D721Med (cell line): ENCODE measurements at regions not wholly inside any gene's neighbourhood (a gene's known extent, or its start where the extent isn't known, plus 50 kb on each side); places are given as distances from the start of the nearest gene placed in this dataset.

ENCODE experiments used
- DNase-seq: peaks from one replicate; pipeline ENCODE4 v3.0.0; 2011; ENCODE audit warnings: low spot score; ENCODE audit not compliant: insufficient read length
- FAIRE-seq: peaks from 2 replicates; lab custom pipeline; 2011; peaks lifted over from hg19 to GRCh38; lab: Jason Lieb, UNC
- TF ChIP-seq, protein P1 (sequence below): IDR thresholded peaks from 2 replicates; pipeline ENCODE4 v1.5.1; 2012; ENCODE audit warnings: mild to moderate bottlenecking, control low read depth; ENCODE audit not compliant: insufficient read depth; ENCODE audit errors: missing control alignments

DNA sequence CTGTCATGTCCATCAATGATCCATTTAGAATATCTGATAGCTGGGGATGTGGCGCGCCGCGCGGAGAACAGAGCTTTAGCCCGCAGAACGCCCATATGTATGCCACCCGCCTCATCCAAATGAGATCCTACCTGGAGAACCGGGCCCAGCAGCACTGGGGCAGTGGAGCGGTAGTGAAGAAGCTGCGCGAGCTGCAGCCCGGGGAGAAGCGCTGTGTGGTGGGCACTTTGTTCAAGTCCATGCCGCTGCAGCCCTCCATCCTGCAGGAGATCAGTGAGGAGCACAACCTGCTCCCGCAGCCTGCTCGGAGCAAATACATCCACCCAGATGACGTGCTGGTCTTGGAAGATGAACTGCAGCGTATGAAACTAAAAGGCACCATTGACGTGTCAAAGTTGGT is 313.7 kb downstream of the NR2F1-AS1 start:
- no peak for FAIRE-seq
- TF ChIP-seq, protein P1, sequence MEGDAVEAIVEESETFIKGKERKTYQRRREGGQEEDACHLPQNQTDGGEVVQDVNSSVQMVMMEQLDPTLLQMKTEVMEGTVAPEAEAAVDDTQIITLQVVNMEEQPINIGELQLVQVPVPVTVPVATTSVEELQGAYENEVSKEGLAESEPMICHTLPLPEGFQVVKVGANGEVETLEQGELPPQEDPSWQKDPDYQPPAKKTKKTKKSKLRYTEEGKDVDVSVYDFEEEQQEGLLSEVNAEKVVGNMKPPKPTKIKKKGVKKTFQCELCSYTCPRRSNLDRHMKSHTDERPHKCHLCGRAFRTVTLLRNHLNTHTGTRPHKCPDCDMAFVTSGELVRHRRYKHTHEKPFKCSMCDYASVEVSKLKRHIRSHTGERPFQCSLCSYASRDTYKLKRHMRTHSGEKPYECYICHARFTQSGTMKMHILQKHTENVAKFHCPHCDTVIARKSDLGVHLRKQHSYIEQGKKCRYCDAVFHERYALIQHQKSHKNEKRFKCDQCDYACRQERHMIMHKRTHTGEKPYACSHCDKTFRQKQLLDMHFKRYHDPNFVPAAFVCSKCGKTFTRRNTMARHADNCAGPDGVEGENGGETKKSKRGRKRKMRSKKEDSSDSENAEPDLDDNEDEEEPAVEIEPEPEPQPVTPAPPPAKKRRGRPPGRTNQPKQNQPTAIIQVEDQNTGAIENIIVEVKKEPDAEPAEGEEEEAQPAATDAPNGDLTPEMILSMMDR: no peak
- no peak for DNase-seq

GRCh38 chr5:93257616-93258015 is 323.4 kb downstream of the NR2F1-AS1 start:
- FAIRE-seq: no peak
- DNase-seq: no peak
- TF ChIP-seq, protein P1: no peak

- DNase-seq: no peak
- TF ChIP-seq, protein P1: no peak
- FAIRE-seq: no peak
These were observed 325.2 kb downstream of the NR2F1-AS1 start for GRCh38 chr5:93255796-93256195.

GRCh38 chr5:93252165-93252564 is 328.9 kb downstream of the NR2F1-AS1 start:
- FAIRE-seq: no peak
- DNase-seq: no peak
- TF ChIP-seq, protein P1: no peak

GRCh38 chr5:93251347-93251746 is 329.7 kb downstream of the NR2F1-AS1 start:
- FAIRE-seq (no peak), DNase-seq (no peak)
- TF ChIP-seq, protein P1: no peak

- no peak for DNase-seq
- TF ChIP-seq, protein P1: no peak
- FAIRE-seq: no peak
These were observed 330.6 kb downstream of the NR2F1-AS1 start for GRCh38 chr5:93250424-93250823.

DNA sequence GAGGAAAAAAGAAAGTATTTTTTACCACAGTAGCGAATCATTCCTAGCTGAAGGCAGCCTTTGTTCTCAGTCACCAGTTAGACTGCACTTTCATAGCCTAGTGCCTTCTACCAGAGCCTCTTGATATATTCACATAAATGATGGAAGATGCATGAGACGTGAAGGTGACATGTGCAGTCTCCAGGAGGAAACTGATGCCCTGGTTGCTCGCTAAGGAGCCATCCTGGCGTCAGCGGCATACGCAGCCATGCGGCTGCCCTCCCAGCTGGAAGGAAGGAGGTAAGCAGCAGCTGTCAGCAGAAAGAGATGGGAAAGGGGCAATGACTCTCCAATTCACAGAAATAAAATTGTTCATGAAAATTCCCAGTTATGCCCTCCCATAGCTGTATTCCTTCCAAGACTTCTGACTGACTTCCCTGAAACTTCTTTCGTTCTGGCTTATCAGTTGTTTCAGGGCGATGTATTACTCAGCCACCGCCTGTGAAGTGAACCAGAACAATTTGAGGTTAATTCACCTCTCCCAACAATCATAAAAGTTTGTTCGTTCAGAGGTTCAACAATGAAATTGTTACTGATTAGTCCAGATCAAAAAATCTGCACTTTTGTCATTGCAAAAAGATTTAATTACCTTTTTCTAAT is 331.2 kb downstream of the NR2F1-AS1 start:
- TF ChIP-seq, protein P1: no peak
- DNase-seq (no peak), FAIRE-seq (no peak)
